OCI-LY1 (cell line): ENCODE measurements at regions not wholly inside any gene's neighbourhood (a gene's known extent, or its start where the extent isn't known, plus 50 kb on each side); places are given as distances from the start of the nearest gene placed in this dataset.

Experiments
- CTCF ChIP-seq: fragments of 200-600 bp; sonication (generic), shearing (Covaris generic); IDR thresholded peaks from 2 replicates; pipeline ENCODE4 v1.5.1; 2017; ENCODE audit warnings: mild to moderate bottlenecking, antibody characterized with exemption, low read length, moderate library complexity, mixed read lengths
- EZH2 ChIP-seq: fragments of 200-600 bp; sonication (generic), shearing (Covaris generic); IDR thresholded peaks from 2 replicates; pipeline ENCODE4 v1.8.0; 2017; ENCODE audit warnings: borderline replicate concordance, mixed run types, mild to moderate bottlenecking, antibody characterized with exemption, low read length, moderate library complexity, mixed read lengths

DNA sequence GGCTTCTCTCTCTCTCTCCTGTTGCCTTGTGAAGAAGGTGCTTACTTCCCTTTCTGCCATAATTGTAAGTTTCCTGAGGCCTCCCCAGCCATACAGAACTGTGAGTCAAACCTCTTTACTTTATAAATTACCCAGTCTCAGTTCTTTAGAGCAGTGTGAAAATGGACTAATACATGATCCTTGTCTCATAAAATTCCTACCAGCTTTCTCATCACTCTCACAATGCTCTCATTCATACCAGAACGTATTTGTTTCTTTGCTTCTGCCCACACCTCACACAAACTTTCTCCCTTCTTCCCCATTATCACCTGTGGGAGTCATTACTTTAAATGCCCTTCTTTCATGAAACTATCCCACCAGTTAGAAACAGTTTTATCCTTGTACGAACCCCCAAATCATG lies 62.7 kb upstream of the ARHGAP42 start:
- TF ChIP-seq CTCF (no peak), EZH2 (no peak)
